ENCODE measurements at regions not wholly inside any gene's neighbourhood (a gene's known extent, or its start where the extent isn't known, plus 50 kb on each side); places are given as distances from the start of the nearest gene placed in this dataset.
A peak's percentile ranks its signal among the peaks of the same experiment; 100 is the strongest.

DNA sequence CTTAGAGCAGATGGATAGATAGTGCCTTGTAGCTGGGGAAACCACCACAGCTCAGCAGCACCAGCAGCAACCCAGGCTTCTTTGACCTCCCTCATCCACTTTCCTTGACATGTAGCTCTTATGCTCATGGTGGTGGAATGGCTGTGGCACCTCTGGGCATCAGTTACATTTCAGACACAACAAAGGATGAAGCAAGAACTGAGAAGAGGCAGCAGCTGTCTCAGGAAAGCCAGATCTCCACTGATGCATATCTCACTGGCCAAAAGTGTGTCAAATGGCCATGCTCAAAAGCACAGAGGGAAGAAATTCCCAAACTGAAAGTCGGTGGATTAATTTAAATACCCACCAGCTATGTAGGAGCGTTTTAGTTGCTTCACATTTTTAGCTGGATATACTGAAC, 671.4 kb upstream of the SALL1 start:
- Histone ChIP-seq H3K9ac (ENCODE audit: low read depth, low read length, poor library complexity) (no peak overlapping the region), H4K8ac (ENCODE audit: low read depth, low read length) (no peak overlapping the region), H2BK12ac (ENCODE audit: low read length) (no peak overlapping the region), H2BK120ac (ENCODE audit: low read depth, low read length) (no peak overlapping the region), H3K4ac (ENCODE audit: low read length) (no peak overlapping the region), H3K18ac (ENCODE audit: low read length) (no peak overlapping the region), H4K91ac (ENCODE audit: low read depth, low read length, poor library complexity) (no peak overlapping the region), H3K4me1 (ENCODE audit: control insufficient read depth in 2 of 2, insufficient read depth in 1 of 2, low read depth in 1 of 2, low read length in 2 of 2) (peaks cover 0 to 3% of the 10 kb centered on the region in 2 donors), H2BK15ac (ENCODE audit: low read length) (no peak overlapping the region), H3K27me3 (ENCODE audit: control insufficient read depth in 3 of 3, insufficient read depth in 3 of 3, low read depth in 1 of 3, low read length in 3 of 3) (peaks cover 0 to 10% (median 0%) of the 10 kb centered on the region in 3 experiments), H3K4me3 (ENCODE audit: low read length in 2 of 2) (no peak overlapping the region), H3K4me2 (ENCODE audit: insufficient read depth, low read length, poor library complexity, severe bottlenecking) (no peak overlapping the region), H3K27ac (replicated peaks; ENCODE audit: low read length) (no peak overlapping the region), H3K9me3 (replicated peaks in 1 of 2; ENCODE audit: control insufficient read depth in 2 of 2, insufficient read depth in 1 of 2, low read depth in 1 of 2, low read length in 2 of 2) (no peaks in the 10 kb centered on the region), H3K79me1 (ENCODE audit: low read depth, low read length) (no peaks in the 10 kb centered on the region), H2AFZ (ENCODE audit: low read length) (no peak overlapping the region), H2AK5ac (ENCODE audit: low read depth, low read length) (no peak overlapping the region), H3K36me3 (replicated peaks in 1 of 2; ENCODE audit: control insufficient read depth in 2 of 2, insufficient read depth in 2 of 2, low read length in 2 of 2) (no peaks in the 10 kb centered on the region), H3K14ac (ENCODE audit: low read length) (no peak overlapping the region), H2BK5ac (ENCODE audit: low read length) (no peak overlapping the region), H3K23ac (ENCODE audit: low read depth, low read length, poor library complexity) (no peak overlapping the region)
- DNase-seq (ENCODE audit: low spot score): no peak
- no CpG with 5 or more reads among the region's 2 CpGs for WGBS, 2 donors (ENCODE audit: extremely low coverage in 2 of 2, insufficient read length in 2 of 2, insufficient replicate concordance in 1 of 2)

DNA sequence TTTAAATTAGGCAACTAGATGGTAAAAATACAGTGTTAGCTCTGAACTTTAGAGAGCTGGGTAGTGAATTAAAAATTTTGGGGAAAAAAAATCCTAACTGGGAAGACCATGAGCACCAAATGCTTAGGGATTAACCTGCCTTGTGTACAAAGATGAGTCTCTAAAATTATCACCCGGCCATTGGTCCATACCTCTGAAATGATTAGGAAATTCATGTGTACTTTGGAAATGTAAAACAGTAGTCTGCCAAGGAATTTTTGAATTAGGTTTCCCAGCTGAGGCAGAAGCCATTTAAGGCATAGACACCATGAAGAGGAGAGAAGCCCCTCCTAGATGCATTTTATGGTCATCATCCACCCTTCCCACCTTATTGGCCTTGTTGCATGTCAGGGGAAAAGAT, 670.5 kb upstream of the SALL1 start:
- no peak overlapping the region for H3K4ac ChIP-seq (ENCODE audit: low read length)
- H3K9me3 ChIP-seq (replicated peaks in 1 of 2; ENCODE audit: control insufficient read depth in 2 of 2, insufficient read depth in 1 of 2, low read depth in 1 of 2, low read length in 2 of 2): no peaks in the 10 kb centered on the region
- no peak for DNase-seq (ENCODE audit: low spot score)
- H2BK5ac ChIP-seq (ENCODE audit: low read length): no peak overlapping the region
- no peaks in the 10 kb centered on the region for H3K36me3 ChIP-seq (replicated peaks in 1 of 2; ENCODE audit: control insufficient read depth in 2 of 2, insufficient read depth in 2 of 2, low read length in 2 of 2)
- H2BK12ac ChIP-seq (ENCODE audit: low read length): no peak overlapping the region
- H3K4me2 ChIP-seq (ENCODE audit: insufficient read depth, low read length, poor library complexity, severe bottlenecking): no peak overlapping the region
- peaks cover 0 to 10% (median 0%) of the 10 kb centered on the region in 3 experiments for H3K27me3 ChIP-seq (ENCODE audit: control insufficient read depth in 3 of 3, insufficient read depth in 3 of 3, low read depth in 1 of 3, low read length in 3 of 3)
- no peaks in the 10 kb centered on the region for H3K79me1 ChIP-seq (ENCODE audit: low read depth, low read length)
- H2BK15ac ChIP-seq (ENCODE audit: low read length): no peak overlapping the region
- WGBS, 2 donors (ENCODE audit: extremely low coverage in 2 of 2, insufficient read length in 2 of 2, insufficient replicate concordance in 1 of 2): no CpG with 5 or more reads among the region's 1 CpG
- no peak overlapping the region for H3K4me3 ChIP-seq (ENCODE audit: low read length in 2 of 2)
- no peak overlapping the region for H3K18ac ChIP-seq (ENCODE audit: low read length)
- H3K14ac ChIP-seq (ENCODE audit: low read length): no peak overlapping the region
- H3K27ac ChIP-seq (replicated peaks; ENCODE audit: low read length): no peak overlapping the region
- H3K23ac ChIP-seq (ENCODE audit: low read depth, low read length, poor library complexity): no peak overlapping the region
- H4K91ac ChIP-seq (ENCODE audit: low read depth, low read length, poor library complexity): no peak overlapping the region
- no peak overlapping the region for H2AFZ ChIP-seq (ENCODE audit: low read length)
- H3K4me1 ChIP-seq (ENCODE audit: control insufficient read depth in 2 of 2, insufficient read depth in 1 of 2, low read depth in 1 of 2, low read length in 2 of 2): peaks cover 0 to 3% of the 10 kb centered on the region in 2 donors
- no peak overlapping the region for H2BK120ac ChIP-seq (ENCODE audit: low read depth, low read length)
- H4K8ac ChIP-seq (ENCODE audit: low read depth, low read length): no peak overlapping the region
- H3K9ac ChIP-seq (ENCODE audit: low read depth, low read length, poor library complexity): no peak overlapping the region
- H2AK5ac ChIP-seq (ENCODE audit: low read depth, low read length): no peak overlapping the region

DNA sequence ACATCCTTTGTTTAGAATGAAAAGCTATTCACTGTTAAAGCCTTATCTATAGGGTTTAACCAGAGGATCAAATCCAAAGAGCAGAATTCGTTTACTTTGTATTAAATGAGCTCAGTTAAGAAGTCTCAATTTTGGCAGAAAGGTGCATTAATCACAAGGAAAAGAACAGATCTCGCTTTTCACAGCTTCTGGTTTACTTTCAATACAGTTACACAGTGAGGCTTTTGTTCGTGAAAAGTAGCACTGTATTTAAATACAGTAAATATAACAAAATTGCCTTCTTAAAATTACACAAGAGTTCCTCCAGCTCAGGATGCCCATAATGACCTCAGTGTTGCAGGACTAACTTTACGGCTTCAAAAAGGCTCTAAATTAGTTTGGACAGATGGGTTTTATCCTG, 669.1 kb upstream of the SALL1 start:
- peaks cover 0 to 3% of the 10 kb centered on the region in 2 donors for H3K4me1 ChIP-seq (ENCODE audit: control insufficient read depth in 2 of 2, insufficient read depth in 1 of 2, low read depth in 1 of 2, low read length in 2 of 2)
- WGBS, 2 donors (ENCODE audit: extremely low coverage in 2 of 2, insufficient read length in 2 of 2, insufficient replicate concordance in 1 of 2): no CpG with 5 or more reads among the region's 4 CpGs
- H3K27ac ChIP-seq (replicated peaks; ENCODE audit: low read length): no peak overlapping the region
- H3K9me3 ChIP-seq (replicated peaks in 1 of 2; ENCODE audit: control insufficient read depth in 2 of 2, insufficient read depth in 1 of 2, low read depth in 1 of 2, low read length in 2 of 2): no peaks in the 10 kb centered on the region
- H2BK12ac ChIP-seq (ENCODE audit: low read length): no peak overlapping the region
- H4K91ac ChIP-seq (ENCODE audit: low read depth, low read length, poor library complexity): no peak overlapping the region
- H3K4ac ChIP-seq (ENCODE audit: low read length): no peak overlapping the region
- H4K8ac ChIP-seq (ENCODE audit: low read depth, low read length): no peak overlapping the region
- no peak overlapping the region for H3K23ac ChIP-seq (ENCODE audit: low read depth, low read length, poor library complexity)
- H3K14ac ChIP-seq (ENCODE audit: low read length): no peak overlapping the region
- no peak overlapping the region for H3K9ac ChIP-seq (ENCODE audit: low read depth, low read length, poor library complexity)
- DNase-seq (ENCODE audit: low spot score): no peak
- H3K36me3 ChIP-seq (replicated peaks in 1 of 2; ENCODE audit: control insufficient read depth in 2 of 2, insufficient read depth in 2 of 2, low read length in 2 of 2): no peaks in the 10 kb centered on the region
- H3K79me1 ChIP-seq (ENCODE audit: low read depth, low read length): no peaks in the 10 kb centered on the region
- no peak overlapping the region for H3K4me3 ChIP-seq (ENCODE audit: low read length in 2 of 2)
- peaks cover 0 to 10% (median 0%) of the 10 kb centered on the region in 3 experiments for H3K27me3 ChIP-seq (ENCODE audit: control insufficient read depth in 3 of 3, insufficient read depth in 3 of 3, low read depth in 1 of 3, low read length in 3 of 3)
- no peak overlapping the region for H3K18ac ChIP-seq (ENCODE audit: low read length)
- no peak overlapping the region for H2AFZ ChIP-seq (ENCODE audit: low read length)
- no peak overlapping the region for H2BK120ac ChIP-seq (ENCODE audit: low read depth, low read length)
- no peak overlapping the region for H2AK5ac ChIP-seq (ENCODE audit: low read depth, low read length)
- no peak overlapping the region for H3K4me2 ChIP-seq (ENCODE audit: insufficient read depth, low read length, poor library complexity, severe bottlenecking)
- H2BK5ac ChIP-seq (ENCODE audit: low read length): no peak overlapping the region
- H2BK15ac ChIP-seq (ENCODE audit: low read length): no peak overlapping the region

DNA sequence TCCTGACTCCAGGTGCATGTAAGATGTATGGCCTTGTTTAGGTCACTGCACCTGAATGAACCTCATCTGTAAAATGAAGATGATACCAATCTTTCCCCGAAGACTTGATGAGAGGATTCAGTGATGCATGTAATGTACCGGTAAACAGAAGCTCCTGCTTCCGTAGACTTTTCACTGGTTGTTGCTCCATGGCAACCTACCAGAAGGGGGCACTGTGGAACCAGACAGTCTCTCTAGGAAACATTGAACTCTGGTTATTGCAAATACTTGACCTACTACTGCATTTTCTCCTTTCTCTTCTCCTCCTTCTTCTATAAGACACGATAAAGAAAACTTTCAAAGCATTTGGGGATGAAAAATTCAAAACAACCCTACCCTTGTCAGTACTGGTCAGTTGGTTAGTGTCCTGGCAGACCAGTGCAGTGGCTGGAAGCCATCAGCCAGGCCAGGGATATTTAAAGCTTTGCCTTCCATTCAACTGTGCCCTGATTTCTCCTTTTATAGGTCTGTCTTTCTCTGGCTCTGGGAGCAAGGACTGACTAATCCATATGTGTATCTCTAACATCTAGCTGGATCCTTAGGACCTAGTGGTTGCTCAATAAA, 667.4 kb upstream of the SALL1 start:
- H3K18ac ChIP-seq (ENCODE audit: low read length): no peak overlapping the region
- H2BK15ac ChIP-seq (ENCODE audit: low read length): no peak overlapping the region
- no peaks in the 10 kb centered on the region for H3K79me1 ChIP-seq (ENCODE audit: low read depth, low read length)
- no peak overlapping the region for H2BK120ac ChIP-seq (ENCODE audit: low read depth, low read length)
- H2BK5ac ChIP-seq (ENCODE audit: low read length): no peak overlapping the region
- H3K4me3 ChIP-seq (ENCODE audit: low read length in 2 of 2): no peak overlapping the region
- H2AK5ac ChIP-seq (ENCODE audit: low read depth, low read length): no peak overlapping the region
- H3K4me1 ChIP-seq (ENCODE audit: control insufficient read depth in 2 of 2, insufficient read depth in 1 of 2, low read depth in 1 of 2, low read length in 2 of 2): peaks cover 0 to 3% of the 10 kb centered on the region in 2 donors
- no peak overlapping the region for H4K91ac ChIP-seq (ENCODE audit: low read depth, low read length, poor library complexity)
- DNase-seq (ENCODE audit: low spot score): peak; percentile 52
- WGBS, 2 donors (ENCODE audit: extremely low coverage in 2 of 2, insufficient read length in 2 of 2, insufficient replicate concordance in 1 of 2): no CpG with 5 or more reads among the region's 4 CpGs
- no peaks in the 10 kb centered on the region for H3K36me3 ChIP-seq (replicated peaks in 1 of 2; ENCODE audit: control insufficient read depth in 2 of 2, insufficient read depth in 2 of 2, low read length in 2 of 2)
- no peak overlapping the region for H2BK12ac ChIP-seq (ENCODE audit: low read length)
- no peak overlapping the region for H3K4me2 ChIP-seq (ENCODE audit: insufficient read depth, low read length, poor library complexity, severe bottlenecking)
- no peaks in the 10 kb centered on the region for H3K9me3 ChIP-seq (replicated peaks in 1 of 2; ENCODE audit: control insufficient read depth in 2 of 2, insufficient read depth in 1 of 2, low read depth in 1 of 2, low read length in 2 of 2)
- H3K27me3 ChIP-seq (ENCODE audit: control insufficient read depth in 3 of 3, insufficient read depth in 3 of 3, low read depth in 1 of 3, low read length in 3 of 3): peaks cover 0 to 10% (median 0%) of the 10 kb centered on the region in 3 experiments
- no peak overlapping the region for H4K8ac ChIP-seq (ENCODE audit: low read depth, low read length)
- no peak overlapping the region for H3K4ac ChIP-seq (ENCODE audit: low read length)
- H2AFZ ChIP-seq (ENCODE audit: low read length): no peak overlapping the region
- no peak overlapping the region for H3K27ac ChIP-seq (replicated peaks; ENCODE audit: low read length)
- H3K14ac ChIP-seq (ENCODE audit: low read length): no peak overlapping the region
- no peak overlapping the region for H3K9ac ChIP-seq (ENCODE audit: low read depth, low read length, poor library complexity)
- H3K23ac ChIP-seq (ENCODE audit: low read depth, low read length, poor library complexity): no peak overlapping the region

Data from neuronal stem cell (in vitro differentiated cells).